Fibroblast of skin of left quadriceps (primary cell): ENCODE measurements at regions not wholly inside any gene's neighbourhood (a gene's known extent, or its start where the extent isn't known, plus 50 kb on each side); places are given as distances from the start of the nearest gene placed in this dataset.

Experiments used
- DNase-seq, 2 experiments: peaks; one replicate each; pipeline ENCODE4 v3.0.0-alpha.2; 2013; ENCODE audit warnings: low read depth in 2 of 2

GRCh38 chr3:59698091-59698490 is 648.3 kb upstream of the CFAP20DC start:
- no peak for DNase-seq

DNA sequence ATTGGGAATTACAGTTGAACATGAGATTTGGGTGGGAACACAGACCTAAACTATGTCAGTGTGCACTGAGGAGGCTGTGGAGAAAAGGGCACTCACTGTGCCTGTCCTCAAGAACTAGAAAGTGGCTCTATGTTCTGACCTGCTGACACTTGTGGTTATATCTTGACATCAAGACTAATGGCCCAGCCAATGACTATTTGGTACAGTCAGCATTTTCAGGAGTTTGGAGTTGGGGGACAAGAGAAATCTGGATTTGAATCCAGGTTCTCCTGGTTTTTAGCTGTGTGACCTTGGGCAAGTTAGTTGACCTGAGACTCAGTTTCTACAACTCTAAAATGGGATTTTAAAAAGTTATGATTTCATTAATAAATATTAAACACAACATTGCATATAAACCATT is 647.0 kb upstream of the CFAP20DC start:
- no peak for DNase-seq

GRCh38 chr3:59695860-59696259 is 646.0 kb upstream of the CFAP20DC start:
- DNase-seq: no peak

- DNase-seq: no peak
These were observed 642.3 kb upstream of the CFAP20DC start for GRCh38 chr3:59692117-59692516.

- DNase-seq: no peak
These were observed 641.1 kb upstream of the CFAP20DC start for GRCh38 chr3:59690886-59691285.

GRCh38 chr3:59688636-59689035 is 638.8 kb upstream of the CFAP20DC start:
- DNase-seq: no peak

DNA sequence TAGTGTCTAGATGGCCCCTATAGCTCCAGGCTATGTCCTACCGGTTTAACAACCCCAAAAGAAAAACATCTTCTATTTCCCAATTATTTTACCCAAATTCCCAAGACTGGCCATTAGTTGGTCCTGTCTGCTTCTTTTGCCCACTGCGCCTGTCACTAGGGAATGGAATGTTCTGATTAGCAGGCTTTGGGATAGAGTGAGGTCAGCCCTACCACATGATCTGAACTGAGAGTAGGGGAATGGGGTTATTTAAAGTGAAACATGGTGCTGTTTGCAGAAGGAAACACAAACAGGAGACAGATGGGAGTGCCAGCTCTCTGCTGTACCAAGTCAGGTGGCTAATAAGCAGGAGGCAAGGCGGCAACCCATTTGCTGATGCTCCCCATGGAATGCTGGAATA is 635.6 kb upstream of the CFAP20DC start:
- no peak for DNase-seq

- no peak for DNase-seq
These were observed 634.9 kb upstream of the CFAP20DC start for GRCh38 chr3:59684766-59685165.

DNA sequence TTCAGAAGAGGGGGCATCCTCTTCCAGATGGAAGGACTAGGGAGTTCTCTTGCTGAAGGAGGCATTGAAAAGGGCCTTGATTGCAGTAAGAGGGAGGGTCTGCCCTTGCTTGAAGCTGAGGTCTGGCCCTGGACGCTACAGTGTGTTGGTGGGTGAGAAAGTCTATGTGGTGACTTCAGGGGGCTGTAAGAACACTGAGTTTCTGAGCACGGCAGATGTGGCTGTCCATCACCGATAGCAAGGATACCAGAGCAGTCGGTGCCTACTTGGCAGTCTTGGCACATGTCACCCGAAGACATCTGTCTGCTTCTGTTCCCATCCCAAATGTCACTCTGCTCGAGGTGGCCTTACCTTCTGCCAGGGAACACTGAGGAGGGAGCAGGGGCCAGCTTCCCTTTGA is 631.1 kb upstream of the CFAP20DC start:
- DNase-seq: no peak

DNA sequence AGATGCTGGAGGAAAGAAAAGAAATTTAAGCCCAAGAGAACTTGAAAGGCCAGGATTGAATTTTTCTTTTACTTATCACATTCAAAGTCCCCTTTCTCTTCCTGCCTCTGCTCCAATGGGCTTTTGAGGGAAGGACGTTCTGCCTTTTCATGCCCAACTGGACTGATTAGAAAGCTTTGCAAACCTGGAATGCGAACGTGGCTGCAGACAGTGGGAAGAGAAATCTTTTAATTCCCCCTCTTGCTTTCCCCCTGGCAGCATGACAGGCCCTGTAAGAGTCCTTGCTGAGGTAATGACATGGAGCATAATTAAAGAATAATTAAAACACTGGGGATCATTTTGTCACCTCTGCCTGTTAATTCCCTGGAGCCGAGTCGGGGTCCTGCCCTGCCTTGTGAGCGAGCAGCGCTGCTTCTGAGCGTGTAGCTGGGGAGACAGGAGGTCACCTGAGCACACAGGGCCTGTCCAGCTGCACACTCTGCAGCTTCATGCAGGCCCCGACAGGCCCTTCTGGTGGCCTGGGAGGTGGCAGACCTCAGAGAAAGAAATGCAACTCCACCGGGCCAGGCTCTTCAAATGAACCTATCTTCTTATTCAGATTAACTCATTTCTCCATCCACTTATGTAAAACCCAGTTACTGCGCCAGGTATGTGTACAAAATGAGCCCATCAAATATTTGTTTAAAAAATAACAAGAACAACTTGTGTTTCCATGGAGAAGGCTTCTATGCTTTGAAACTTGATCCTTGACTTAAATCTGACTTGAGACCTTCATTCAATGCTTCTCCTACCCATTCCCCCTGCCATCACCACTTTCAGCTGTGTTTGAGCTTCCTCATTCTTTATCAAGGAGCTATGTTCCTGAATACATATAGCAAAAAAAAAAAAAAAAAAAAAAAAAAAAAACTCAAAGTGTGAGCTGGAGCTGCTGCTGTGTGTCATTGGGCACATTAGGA is 628.2 kb upstream of the CFAP20DC start:
- DNase-seq: no peak

DNA sequence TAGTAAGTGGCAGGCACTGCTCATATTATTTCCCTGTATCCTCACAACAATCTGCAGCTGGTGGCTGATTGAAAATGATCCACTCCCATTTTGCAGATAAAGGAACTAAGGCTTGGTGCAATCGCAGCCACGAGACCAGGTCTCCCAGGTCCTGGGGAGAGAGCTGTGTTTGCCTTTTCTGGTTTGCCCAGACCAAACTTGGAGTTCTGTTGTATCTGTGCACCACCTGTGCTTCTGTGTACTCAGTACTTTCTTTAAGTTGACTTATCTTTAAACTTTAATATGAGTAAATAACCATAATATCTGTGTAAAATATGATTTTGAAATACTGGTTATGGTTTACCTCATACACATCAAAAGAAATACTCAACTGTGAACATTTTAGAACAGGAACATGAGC is 625.7 kb upstream of the CFAP20DC start:
- no peak for DNase-seq

GRCh38 chr3:59663076-59663850 is 613.4 kb upstream of the CFAP20DC start:
- DNase-seq: no peak

- DNase-seq: no peak
These were observed 611.2 kb upstream of the CFAP20DC start for GRCh38 chr3:59660852-59661625.

- no peak for DNase-seq
These were observed 610.6 kb upstream of the CFAP20DC start for GRCh38 chr3:59660376-59660775.

DNA sequence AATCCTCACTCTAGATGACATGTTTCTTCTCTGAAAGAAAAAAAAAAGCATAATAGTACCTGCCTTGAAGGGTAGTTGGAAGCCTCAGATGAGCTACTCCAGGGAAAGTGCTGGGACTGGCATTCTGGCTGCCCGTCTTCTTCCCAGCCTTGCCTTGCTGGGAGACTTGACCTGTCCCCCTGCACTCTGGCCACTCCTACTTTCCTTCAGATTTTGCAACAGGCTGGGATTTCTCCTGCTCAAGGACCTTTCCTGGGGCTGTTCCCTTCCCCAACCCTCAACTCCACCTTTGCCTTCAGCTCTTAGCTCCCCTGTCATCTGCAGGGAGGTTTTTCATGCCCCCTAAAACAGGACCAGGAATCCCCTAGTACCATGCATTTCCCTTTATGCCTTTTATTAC is 609.9 kb upstream of the CFAP20DC start:
- no peak for DNase-seq

GRCh38 chr3:59658866-59659265 is 609.0 kb upstream of the CFAP20DC start:
- no peak for DNase-seq

DNA sequence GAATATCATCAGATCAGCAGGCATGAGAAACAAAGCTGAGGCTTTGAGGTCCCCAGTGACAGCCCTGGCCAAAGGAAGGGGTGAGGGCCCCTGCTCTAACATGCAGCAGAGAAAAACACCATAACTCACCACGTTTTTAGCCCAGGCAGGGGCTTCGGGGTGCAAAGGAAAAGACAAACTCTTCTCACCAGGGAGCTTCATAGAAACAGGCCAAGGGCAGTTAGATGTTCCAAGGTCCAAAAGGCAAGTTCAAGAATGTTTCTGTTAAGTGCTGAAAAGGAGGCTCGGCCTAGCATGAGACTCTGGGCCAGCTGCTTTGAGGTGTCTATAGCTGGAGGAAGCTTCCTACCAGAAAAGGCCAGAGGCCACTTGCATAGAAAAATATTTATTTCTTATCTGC is 608.4 kb upstream of the CFAP20DC start:
- no peak for DNase-seq

DNA sequence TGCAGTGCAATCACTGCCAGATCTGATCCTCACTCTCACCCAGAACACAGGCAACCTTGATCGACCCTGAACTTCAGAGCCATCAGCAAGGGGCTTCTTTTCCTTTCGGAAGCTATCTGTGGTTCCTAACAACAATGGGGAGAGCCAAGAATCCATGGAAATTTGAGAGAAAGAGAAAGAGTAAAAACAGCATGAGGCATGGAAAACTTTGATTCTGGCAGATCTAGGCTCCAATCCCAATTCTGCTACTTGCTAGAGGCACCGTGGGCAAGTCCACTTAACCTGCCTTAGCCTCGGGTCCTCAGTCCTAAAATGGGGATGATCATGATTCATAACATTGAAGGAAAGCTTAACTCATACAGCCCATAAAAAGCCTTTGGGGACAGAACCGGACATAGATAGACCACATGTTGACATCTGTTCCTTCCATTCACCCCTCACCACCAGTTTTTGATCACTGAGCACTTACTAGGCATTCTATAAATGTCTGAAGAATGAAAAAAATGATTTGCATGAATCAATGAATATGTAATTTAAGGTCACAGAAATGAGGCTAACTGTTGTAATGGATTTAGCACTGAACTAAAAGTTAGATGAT is 605.7 kb upstream of the CFAP20DC start:
- no peak for DNase-seq

DNA sequence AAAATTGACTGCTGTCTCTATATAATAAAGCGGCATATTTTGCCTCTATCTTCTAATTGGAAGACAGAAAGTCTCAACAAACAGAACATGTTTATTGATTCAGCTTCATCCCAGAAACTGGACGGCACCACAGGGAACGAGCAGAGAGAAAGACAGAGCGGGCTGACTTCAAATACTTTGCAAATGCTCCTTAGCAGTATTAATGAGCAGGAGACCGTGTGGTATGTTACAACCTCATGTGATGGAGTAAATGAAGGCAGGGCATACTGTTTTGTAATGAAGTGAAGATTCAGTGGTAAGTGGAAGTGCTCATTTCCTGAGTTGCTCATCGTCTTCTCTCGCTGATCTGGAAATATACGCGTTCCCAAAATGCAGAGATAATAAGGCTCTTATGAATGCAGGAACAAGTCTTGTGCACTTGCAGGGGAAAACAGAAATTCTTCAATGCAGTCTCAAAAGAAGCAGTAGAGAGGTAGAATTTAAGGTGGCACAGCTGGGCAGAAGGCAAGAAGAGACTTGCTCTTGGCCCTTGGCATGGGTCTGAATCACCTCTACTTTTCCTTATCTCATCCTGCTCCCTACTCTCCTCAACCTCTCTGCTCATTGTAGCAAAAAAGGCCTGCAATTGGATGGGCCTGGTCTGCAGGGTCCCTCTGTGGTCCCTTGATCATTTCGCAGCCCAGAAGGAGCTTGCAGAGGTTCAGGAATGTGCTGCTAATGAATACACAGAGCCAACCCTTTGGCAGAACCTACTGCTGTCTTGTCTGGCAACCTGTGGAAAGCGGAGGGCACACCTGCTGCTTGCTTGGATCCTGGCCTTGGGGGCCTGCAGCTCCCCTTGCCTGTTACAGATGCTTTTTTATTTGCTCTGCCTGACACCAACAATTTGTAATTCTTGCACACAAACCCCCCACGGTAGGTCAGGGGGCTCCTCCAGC is 604.9 kb upstream of the CFAP20DC start:
- no peak for DNase-seq

- no peak for DNase-seq
These were observed 604.3 kb upstream of the CFAP20DC start for GRCh38 chr3:59654123-59654479.
